Type B pancreatic cell (in vitro differentiated cells): ENCODE measurements at regions not wholly inside any gene's neighbourhood (a gene's known extent, or its start where the extent isn't known, plus 50 kb on each side); places are given as distances from the start of the nearest gene placed in this dataset.

Source experiments
- DNase-seq: peaks from one replicate; pipeline ENCODE4 v3.0.0; 2021; ENCODE audit warnings: mixed read lengths; ENCODE audit not compliant: unreplicated experiment; ENCODE audit errors: extremely low spot score
- H3K27ac Mint-ChIP-seq: 2 replicates; pipeline ENCODE4 v1.8.0; 2021; ENCODE audit warnings: mild to moderate bottlenecking, mixed read lengths
- H3K27me3 Mint-ChIP-seq: 2 replicates; pipeline ENCODE4 v1.8.0; 2021; ENCODE audit warnings: mixed read lengths
- H3K36me3 Mint-ChIP-seq: 2 replicates; pipeline ENCODE4 v1.8.0; 2021; ENCODE audit warnings: mixed read lengths
- H3K4me1 Mint-ChIP-seq: one replicate; pipeline ENCODE4 v1.8.0; 2021; ENCODE audit warnings: mixed read lengths; ENCODE audit not compliant: unreplicated experiment
- H3K4me3 Mint-ChIP-seq: 2 replicates; pipeline ENCODE4 v1.8.0; 2021; ENCODE audit warnings: mild to moderate bottlenecking, mixed read lengths
- H3K9me3 Mint-ChIP-seq: 2 replicates; pipeline ENCODE4 v1.8.0; 2021; ENCODE audit warnings: mixed read lengths
- CTCF ChIP-seq: fragments of 200-600 bp; sonication (generic); conservative IDR thresholded peaks from 2 replicates; pipeline ENCODE4 v1.5.0; 2021; ENCODE audit warnings: antibody characterized with exemption, mild to moderate bottlenecking

GRCh38 chr11:112715056-112715455, 246.2 kb upstream of the NCAM1 start:
- DNase-seq, result no peak
- H3K4me1 Mint-ChIP-seq, result no peaks in the 10 kb centered on the region
- no peaks in the 10 kb centered on the region for H3K36me3 Mint-ChIP-seq
- no peak for TF ChIP-seq CTCF
- H3K9me3 Mint-ChIP-seq, result peaks cover 8% of the 10 kb centered on the region
- H3K27me3 Mint-ChIP-seq, result peaks cover 12% of the 10 kb centered on the region
- H3K4me3 Mint-ChIP-seq, result no peak overlapping the region
- H3K27ac Mint-ChIP-seq, result no peak overlapping the region

- Mint-ChIP-seq H3K36me3 (no peaks in the 10 kb centered on the region), H3K9me3 (peaks cover 8% of the 10 kb centered on the region), H3K27ac (no peak overlapping the region), H3K4me3 (no peak overlapping the region), H3K4me1 (peaks cover 6% of the 10 kb centered on the region), H3K27me3 (peaks cover 15% of the 10 kb centered on the region)
- DNase-seq, result no peak
- TF ChIP-seq CTCF, result no peak
Observed at GRCh38 chr11:112718483-112718882, 242.7 kb upstream of the NCAM1 start.

DNA sequence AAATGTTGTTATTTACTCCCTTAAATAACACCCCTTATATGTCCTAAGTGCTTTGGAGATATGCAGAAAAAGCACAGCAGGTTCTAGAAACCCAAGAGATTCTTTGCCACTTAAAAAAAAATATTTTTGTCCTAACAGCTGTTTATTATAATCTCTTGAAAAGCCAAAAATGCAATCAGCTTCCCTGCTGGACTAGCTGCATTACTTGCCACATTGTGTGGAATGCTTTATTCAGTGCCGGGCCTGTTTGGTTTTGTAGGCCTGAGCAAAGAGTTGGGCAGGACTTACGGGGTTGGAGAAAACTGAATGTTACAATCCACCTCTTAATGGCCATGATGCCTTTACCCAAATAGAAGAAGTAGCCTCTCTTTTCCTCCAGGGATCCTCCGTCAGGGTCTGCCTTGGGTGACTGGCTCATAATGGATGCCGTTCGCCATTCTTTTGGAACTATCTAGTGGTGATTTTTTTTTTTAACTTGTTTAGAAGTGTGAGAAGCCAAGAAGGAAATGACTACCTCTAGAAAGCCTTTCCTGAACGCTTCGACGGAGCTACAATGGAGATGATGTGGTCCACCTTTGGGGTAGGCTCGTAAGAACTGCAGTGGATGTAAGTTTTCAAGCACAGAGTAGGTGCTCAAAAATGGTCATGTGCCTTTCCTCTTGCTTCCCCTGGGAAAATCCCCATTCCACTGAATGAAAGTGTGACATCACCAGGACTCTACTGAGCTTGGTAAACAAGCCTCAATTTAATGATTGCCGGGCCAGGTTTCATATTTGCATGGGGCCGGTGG, 241.3 kb upstream of the NCAM1 start:
- Mint-ChIP-seq H3K27me3 (peaks cover 15% of the 10 kb centered on the region), H3K4me1 (peaks cover 6% of the 10 kb centered on the region), H3K4me3 (no peak overlapping the region), H3K27ac (no peak overlapping the region), H3K9me3 (peaks cover 8% of the 10 kb centered on the region), H3K36me3 (no peaks in the 10 kb centered on the region)
- no peak for TF ChIP-seq CTCF
- DNase-seq, result no peak

DNA sequence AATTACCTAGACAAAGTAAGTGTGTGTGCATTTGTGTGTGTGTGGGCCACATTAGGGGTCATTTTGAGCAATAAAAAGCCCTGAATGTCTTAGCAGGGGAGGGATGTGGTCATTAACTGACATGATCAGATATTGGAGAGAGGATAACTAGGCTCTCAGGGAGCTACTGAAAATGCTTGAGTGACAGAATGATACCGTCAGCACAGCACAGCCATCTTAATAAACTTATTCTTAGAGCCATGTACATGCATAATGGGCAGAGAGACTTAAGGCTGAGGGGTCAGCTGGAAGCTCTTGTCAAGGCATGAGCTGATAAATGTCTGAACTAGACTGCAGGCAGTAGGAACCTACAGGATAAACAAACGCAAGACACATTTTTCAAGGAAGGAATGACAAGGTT, 239.1 kb upstream of the NCAM1 start:
- Mint-ChIP-seq H3K4me1 (peaks cover 6% of the 10 kb centered on the region), H3K9me3 (peaks cover 7% of the 10 kb centered on the region), H3K27ac (no peak overlapping the region), H3K4me3 (no peak overlapping the region), H3K36me3 (no peaks in the 10 kb centered on the region), H3K27me3 (peaks cover 27% of the 10 kb centered on the region)
- DNase-seq, result no peak
- TF ChIP-seq CTCF, result no peak

GRCh38 chr11:112722876-112723275, 238.3 kb upstream of the NCAM1 start:
- peaks cover under 1% of the 10 kb centered on the region for H3K9me3 Mint-ChIP-seq
- no peak overlapping the region for H3K4me3 Mint-ChIP-seq
- no peaks in the 10 kb centered on the region for H3K36me3 Mint-ChIP-seq
- H3K27me3 Mint-ChIP-seq, result peaks cover 26% of the 10 kb centered on the region
- DNase-seq, result no peak
- TF ChIP-seq CTCF, result no peak
- no peak overlapping the region for H3K27ac Mint-ChIP-seq
- H3K4me1 Mint-ChIP-seq, result peaks cover 6% of the 10 kb centered on the region
